ENCODE measurements at regions not wholly inside any gene's neighbourhood (a gene's known extent, or its start where the extent isn't known, plus 50 kb on each side); places are given as distances from the start of the nearest gene placed in this dataset.

- Histone ChIP-seq H3K4me3 (no peak overlapping the region), H3K27me3 (no peaks in the 10 kb centered on the region), H3K27ac (no peak overlapping the region), H3K9me3 (no peaks in the 10 kb centered on the region), H3K36me3 (no peaks in the 10 kb centered on the region), H3K4me1 (peaks cover 0 to 8% (median under 1%) of the 10 kb centered on the region in 4 donors)
- no peak for TF ChIP-seq CTCF (IDR thresholded peaks at IDR 0.05)
- intact Hi-C loops (cut with DNase I; ENCODE audit: low total_unique reads) = no loop called here
- no peak for DNase-seq
Measured at GRCh38 chr1:232296461-232296860, 333.5 kb downstream of the SIPA1L2 start.

GRCh38 chr1:232293361-232293760 lies 336.6 kb downstream of the SIPA1L2 start:
- Histone ChIP-seq H3K4me1 (peaks cover 0 to 13% (median 2%) of the 10 kb centered on the region in 4 donors), H3K4me3 (no peak overlapping the region), H3K27ac (no peak overlapping the region), H3K27me3 (no peaks in the 10 kb centered on the region), H3K36me3 (no peaks in the 10 kb centered on the region), H3K9me3 (no peaks in the 10 kb centered on the region)
- intact Hi-C loops (cut with DNase I; ENCODE audit: low total_unique reads) = no loop called here
- no peak for TF ChIP-seq CTCF (IDR thresholded peaks at IDR 0.05)
- no peak for DNase-seq

- H3K36me3 ChIP-seq = no peaks in the 10 kb centered on the region
- DNase-seq = no peak
- no peaks in the 10 kb centered on the region for H3K27me3 ChIP-seq
- H3K4me3 ChIP-seq = no peak overlapping the region
- no peak overlapping the region for H3K27ac ChIP-seq
- no peaks in the 10 kb centered on the region for H3K9me3 ChIP-seq
- intact Hi-C loops (cut with DNase I; ENCODE audit: low total_unique reads) = no loop called here
- H3K4me1 ChIP-seq = peaks cover 0 to 13% (median 2%) of the 10 kb centered on the region in 4 donors
- no peak for TF ChIP-seq CTCF (IDR thresholded peaks at IDR 0.05)
Measured at GRCh38 chr1:232292818-232293217, 337.1 kb downstream of the SIPA1L2 start.

GRCh38 chr1:232292239-232292638 lies 337.7 kb downstream of the SIPA1L2 start:
- intact Hi-C loops (cut with DNase I; ENCODE audit: low total_unique reads) = no loop called here
- Histone ChIP-seq H3K4me1 (peaks cover 0 to 13% (median 2%) of the 10 kb centered on the region in 4 donors), H3K4me3 (no peak overlapping the region), H3K9me3 (no peaks in the 10 kb centered on the region), H3K36me3 (no peaks in the 10 kb centered on the region), H3K27ac (no peak overlapping the region), H3K27me3 (no peaks in the 10 kb centered on the region)
- DNase-seq = no peak
- TF ChIP-seq CTCF (IDR thresholded peaks at IDR 0.05) = no peak

- TF ChIP-seq CTCF (IDR thresholded peaks at IDR 0.05) = no peak
Measured at GRCh38 chr1:232291681-232292080, 338.3 kb downstream of the SIPA1L2 start.

GRCh38 chr1:232291261-232291660 lies 338.7 kb downstream of the SIPA1L2 start:
- Histone ChIP-seq H3K27ac (no peak overlapping the region), H3K27me3 (no peaks in the 10 kb centered on the region), H3K4me3 (no peak overlapping the region), H3K9me3 (no peaks in the 10 kb centered on the region), H3K4me1 (peaks cover 0 to 13% (median 2%) of the 10 kb centered on the region in 4 donors), H3K36me3 (no peaks in the 10 kb centered on the region)
- TF ChIP-seq CTCF (IDR thresholded peaks at IDR 0.05) = no peak
- DNase-seq = peak in 1 of 2 donors; percentile 61
- intact Hi-C loops (cut with DNase I; ENCODE audit: low total_unique reads) = no loop called here

More at GRCh38 chr1:232291681-232292080, 338.3 kb downstream of the SIPA1L2 start:
- peak in 1 of 2 donors; percentile 50 for DNase-seq
- Histone ChIP-seq H3K36me3 (no peaks in the 10 kb centered on the region), H3K27ac (no peak overlapping the region), H3K9me3 (no peaks in the 10 kb centered on the region), H3K4me3 (no peak overlapping the region), H3K27me3 (no peaks in the 10 kb centered on the region), H3K4me1 (peaks cover 0 to 13% (median 2%) of the 10 kb centered on the region in 4 donors)
- intact Hi-C loops (cut with DNase I; ENCODE audit: low total_unique reads) = no loop called here

Measured in tibial artery (tissue), 4 donors.